ENCODE measurements at regions not wholly inside any gene's neighbourhood (a gene's known extent, or its start where the extent isn't known, plus 50 kb on each side); places are given as distances from the start of the nearest gene placed in this dataset.

DNA sequence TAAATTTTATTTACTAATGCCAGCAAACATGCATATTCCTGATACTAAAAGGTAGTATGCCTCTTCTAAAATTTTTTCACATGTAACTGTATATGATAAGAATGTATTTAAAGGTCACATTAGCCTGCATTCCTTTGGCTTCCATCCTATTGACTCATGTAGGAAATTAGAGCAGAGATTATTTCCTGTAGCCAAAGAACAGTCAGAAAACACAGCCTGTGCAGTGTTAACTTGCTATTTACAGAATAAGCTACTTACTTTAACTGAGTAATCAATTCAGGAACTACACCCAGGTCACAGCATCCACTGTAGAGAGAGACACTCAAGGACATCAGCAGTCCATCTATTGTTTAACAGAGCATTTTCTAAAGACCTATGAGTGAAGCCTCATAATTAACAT lies 154.5 kb upstream of the ADGRL4 start:
- TF ChIP-seq, protein P1, sequence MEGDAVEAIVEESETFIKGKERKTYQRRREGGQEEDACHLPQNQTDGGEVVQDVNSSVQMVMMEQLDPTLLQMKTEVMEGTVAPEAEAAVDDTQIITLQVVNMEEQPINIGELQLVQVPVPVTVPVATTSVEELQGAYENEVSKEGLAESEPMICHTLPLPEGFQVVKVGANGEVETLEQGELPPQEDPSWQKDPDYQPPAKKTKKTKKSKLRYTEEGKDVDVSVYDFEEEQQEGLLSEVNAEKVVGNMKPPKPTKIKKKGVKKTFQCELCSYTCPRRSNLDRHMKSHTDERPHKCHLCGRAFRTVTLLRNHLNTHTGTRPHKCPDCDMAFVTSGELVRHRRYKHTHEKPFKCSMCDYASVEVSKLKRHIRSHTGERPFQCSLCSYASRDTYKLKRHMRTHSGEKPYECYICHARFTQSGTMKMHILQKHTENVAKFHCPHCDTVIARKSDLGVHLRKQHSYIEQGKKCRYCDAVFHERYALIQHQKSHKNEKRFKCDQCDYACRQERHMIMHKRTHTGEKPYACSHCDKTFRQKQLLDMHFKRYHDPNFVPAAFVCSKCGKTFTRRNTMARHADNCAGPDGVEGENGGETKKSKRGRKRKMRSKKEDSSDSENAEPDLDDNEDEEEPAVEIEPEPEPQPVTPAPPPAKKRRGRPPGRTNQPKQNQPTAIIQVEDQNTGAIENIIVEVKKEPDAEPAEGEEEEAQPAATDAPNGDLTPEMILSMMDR (IDR thresholded peaks at IDR 0.05; ENCODE audit: insufficient read depth, low read length), result no peak
- TF ChIP-seq SPI1 (IDR thresholded peaks at IDR 0.05; ENCODE audit: borderline replicate concordance, low read depth) (no peak), GABPA (IDR thresholded peaks at IDR 0.05; ENCODE audit: low read depth) (no peak)
